ENCODE measurements at regions not wholly inside any gene's neighbourhood (a gene's known extent, or its start where the extent isn't known, plus 50 kb on each side); places are given as distances from the start of the nearest gene placed in this dataset.

DNA sequence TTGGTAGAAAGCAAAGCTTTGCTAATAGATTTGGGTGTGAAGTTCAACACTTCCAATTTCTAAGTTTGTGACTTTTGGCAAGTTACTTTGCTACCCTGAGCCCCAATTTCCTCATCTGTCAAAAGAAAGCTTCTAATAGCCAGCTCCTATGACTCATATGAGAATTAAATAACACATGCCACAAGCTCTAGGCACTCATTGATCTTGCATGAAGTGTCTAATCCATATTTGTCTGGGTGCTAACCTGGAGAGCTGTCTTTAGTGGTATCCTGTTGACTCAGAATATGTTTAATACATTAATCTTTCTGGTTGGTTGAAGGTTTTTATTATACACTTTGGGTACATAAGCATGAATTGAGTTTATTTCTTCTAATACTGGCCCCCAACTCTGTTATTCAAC lies 188.8 kb downstream of the POSTN start:
- no peak for DNase-seq

GRCh38 chr13:37407156-37407555 lies 191.4 kb downstream of the POSTN start:
- no peak for DNase-seq

DNA sequence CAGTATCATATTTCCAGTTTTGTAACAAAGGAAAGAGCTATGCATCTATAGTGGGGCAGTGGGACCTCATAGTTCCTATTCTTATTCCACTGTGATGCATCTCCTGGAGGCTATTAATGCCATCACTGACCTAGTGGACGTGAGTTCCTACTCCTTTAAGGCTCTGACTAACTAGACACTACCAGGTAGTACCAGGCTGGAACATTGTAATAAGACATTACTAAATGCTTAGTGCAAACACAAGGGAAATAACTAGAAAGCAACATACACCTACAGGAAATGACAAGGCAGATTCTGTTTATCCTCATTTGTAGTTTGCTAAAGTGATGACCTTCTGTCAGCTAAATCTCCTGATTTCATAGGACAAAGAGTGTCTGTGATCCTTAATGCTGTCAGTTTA lies 192.5 kb downstream of the POSTN start:
- DNase-seq, result no peak

DNA sequence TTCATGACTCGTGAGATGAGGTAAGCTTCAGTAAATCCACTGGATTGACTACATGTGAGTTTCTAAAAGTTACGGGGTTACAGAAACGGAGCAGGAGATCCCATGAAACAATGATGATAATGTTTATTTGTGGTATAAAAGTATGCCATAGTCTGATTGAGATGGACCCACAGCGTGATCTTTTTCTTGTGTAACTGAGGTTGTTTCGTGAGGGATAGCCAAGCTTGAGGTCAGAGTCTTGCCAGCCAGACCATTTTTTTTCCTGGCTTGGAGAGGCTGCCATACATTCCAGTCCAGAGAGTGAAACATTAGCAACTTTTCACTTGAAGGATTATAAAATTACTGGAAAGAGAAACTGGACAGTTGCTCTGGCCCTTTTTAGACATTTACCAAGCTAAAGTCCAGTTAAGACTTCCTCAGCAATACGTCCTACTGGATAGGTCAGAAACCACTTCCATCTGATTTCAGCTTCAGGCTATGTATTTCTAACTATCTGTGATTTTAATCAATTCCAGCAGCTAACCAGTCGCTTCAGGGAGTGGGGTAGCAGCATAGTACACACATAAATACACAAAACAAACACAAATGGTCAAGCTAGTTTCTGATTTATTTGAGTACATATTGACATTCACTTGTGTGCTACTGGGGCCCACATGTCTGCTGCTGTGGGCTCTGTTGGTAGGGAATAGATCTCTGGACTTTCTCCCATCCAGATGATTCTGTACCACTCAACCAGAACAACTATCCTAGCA lies 194.6 kb downstream of the POSTN start:
- no peak for DNase-seq

DNA sequence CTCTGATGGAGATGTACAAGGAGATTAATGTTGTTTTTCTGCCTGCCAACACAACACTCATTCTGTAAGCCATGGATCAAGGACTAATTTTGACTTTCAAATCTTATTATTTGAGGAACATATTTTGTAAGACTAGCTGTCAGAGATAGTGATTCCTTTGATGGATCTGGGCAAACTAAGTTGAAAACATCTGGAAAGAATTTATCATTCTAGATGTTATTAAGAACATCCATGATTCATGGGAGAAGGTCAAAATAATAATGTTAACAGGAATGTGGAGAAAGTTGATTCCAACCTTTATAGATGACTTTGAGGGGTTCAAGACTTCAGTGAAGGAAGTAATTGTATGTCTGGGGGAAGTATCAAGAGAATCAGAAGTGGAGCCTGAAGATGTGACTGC lies 196.8 kb downstream of the POSTN start:
- DNase-seq, result no peak

GRCh38 chr13:37397535-37397934 lies 201.0 kb downstream of the POSTN start:
- no peak for DNase-seq

GRCh38 chr13:37395544-37395943 lies 203.0 kb downstream of the POSTN start:
- DNase-seq, result no peak

DNA sequence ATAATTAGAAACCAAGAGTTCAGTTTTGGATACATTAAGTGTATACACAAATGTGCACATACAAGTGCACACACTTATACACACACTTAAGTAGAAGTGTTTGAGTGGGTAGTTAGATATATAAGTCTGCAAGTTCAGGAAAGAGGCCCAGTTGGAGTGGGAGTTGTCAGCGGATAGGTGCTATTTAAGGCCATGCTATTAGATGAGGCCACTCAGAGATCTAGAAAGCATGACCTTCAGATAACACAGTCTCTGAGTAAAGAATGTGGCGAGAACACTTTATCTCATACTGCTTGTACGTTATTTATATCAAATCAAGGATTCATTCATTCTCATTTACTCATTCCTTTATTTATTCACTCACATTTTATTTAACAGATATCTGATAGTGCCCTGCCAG lies 206.2 kb downstream of the POSTN start:
- no peak for DNase-seq

DNA sequence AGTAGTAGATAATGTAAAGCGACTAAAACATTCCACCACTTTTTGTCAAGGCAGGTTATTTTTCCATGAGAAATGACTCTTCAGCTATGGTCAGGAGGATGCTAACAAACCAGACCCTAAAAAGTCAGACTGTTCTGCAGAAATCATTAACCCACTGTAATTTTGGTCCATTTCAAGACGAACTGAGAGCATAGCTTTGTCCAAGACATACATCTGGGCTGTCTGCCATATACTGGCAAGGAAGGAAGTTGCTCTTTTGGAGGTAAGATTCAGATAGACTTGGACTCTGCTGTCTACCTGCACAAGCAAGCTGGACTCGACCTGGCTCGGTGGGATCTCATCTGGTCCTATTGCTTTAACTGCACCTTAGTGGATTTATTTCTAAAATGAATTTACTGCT lies 207.8 kb downstream of the POSTN start:
- no peak for DNase-seq

DNA sequence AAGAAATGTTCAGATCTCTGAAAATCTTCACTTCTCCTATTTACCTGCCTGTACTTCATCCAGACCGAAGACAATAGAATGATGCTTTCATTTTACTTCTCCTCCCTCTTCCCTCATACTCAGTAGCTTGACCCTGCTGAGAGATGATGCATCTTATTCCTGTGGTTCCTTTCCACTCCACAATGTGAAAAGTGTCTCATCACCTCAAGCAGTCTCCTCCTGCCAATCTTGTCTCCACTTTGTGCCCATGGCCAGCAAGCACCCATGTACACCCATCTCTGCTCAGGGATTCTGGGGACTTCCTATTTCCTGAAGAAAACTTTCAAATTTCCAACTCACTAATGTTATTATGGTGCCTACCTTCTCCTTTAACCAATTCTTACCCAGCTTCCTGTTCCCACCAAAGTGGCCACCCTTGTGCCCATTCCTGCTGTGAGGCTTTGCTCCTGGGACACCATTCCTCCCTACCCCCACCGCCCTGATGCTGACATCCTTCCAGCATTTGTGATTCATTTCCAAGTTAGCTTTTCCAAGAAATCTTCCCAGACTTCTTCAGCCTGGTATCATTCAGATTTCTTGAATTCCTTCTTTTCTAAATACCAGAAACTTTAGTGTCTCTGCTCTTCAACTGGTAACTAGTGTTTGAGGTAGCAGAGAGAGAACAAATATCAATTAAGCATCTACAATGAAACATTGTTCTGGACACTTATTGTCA lies 212.5 kb downstream of the POSTN start:
- no peak for DNase-seq

DNA sequence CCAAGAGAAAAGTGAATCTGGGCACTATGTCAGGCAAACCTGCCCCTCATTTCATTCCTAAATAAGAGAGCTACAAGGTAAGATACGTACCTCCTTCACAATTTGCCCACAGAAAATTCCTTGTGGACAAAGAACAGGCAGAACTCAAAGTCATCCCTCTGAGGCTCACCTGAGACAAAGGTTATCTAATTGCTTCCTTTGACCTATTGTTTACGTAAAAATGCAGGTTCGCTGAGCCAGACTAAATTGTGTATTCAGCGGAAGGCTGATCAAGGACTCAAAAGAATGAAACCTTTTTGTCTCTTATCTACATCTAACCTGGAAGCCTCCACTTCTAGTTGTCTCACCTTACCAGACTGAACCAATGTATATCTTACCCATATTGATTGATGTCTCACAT lies 213.3 kb downstream of the POSTN start:
- DNase-seq, result no peak

DNA sequence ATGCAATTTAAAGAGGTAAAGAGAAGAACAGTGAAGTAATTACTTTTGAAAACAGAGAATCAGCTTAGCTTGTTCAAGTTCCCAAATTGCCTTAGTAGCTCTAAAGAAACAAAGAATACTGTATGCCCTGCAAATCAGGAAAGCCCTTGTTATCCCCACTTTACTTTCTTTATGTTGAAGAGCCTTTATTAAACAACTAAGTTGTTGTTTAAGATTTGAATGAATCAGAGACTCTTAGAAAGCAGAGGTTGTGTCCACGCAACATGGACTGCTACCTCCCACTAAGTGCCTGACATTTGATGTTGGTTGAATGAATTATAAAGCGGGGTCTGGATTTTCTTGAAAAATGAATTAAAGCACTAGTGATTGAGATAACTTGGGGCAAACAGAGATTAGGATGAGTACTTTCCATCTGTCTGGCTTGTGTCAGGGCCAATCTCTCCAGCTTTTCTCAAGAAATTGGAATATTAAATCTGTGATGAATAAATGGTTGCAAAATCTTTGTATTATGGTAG lies 214.7 kb downstream of the POSTN start:
- no peak for DNase-seq

GRCh38 chr13:37383046-37383445 lies 215.5 kb downstream of the POSTN start:
- DNase-seq, result no peak

DNA sequence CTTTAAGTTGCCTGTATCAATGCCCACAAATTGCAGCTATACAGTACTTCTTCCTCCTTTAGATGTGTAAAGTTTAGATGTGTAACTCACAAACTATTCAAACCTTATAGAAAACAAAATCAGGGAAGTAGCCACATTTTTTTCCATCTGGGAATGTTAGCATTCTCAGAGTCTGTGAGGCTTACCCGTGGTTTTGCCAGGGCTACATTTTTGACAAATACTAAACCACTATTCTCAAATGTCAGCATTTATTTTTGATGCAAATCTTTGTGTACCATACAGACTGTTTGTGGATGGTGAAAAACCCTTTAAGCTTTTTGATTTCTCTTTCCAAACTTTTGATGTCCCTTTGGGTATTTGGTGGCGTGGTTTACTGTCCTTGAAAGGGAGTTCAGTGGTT lies 216.4 kb downstream of the POSTN start:
- DNase-seq, result no peak

DNA sequence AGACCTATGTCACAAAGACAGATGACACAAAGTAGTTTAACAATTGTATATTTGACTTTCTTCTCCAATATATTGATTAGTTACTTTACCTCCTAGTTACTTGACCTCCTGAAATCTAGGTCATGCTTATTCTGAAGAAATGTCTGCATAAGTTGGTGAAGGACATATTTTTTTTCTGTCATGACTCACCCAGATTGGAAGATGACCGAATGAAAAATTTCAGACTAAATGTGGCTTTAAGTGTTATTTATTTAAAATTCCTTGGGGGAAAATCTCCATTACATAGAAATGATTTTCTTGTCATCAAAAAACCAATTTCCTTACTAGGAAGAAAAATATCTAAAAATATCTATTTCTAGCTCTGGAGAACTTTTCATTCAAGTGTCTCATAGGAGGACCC lies 217.1 kb downstream of the POSTN start:
- DNase-seq, result no peak

- no peak for DNase-seq
These were observed 218.7 kb downstream of the POSTN start for GRCh38 chr13:37379841-37380240.

GRCh38 chr13:37375724-37376123 lies 222.8 kb downstream of the POSTN start:
- no peak for DNase-seq

- no peak for DNase-seq
These were observed 223.5 kb downstream of the POSTN start for GRCh38 chr13:37375071-37375470.

DNA sequence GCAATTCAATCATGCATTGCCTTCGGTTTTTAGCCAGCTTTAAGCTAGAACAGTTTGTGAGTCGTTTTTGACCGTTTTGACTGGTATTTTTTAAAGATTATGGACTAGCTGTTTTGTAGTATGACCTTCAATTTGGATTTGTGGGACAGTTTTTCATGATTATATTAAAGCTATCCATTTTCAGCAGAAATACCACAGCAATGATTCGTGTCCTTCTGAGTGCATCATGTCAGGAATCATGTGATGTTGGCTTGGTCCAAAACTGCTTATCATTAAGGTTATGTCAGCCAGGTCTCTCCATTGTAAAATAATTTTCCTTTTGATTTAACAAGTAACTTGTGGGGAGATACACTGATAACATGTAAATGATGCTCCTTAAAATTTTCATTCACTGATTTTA lies 229.0 kb downstream of the POSTN start:
- DNase-seq, result no peak

DNA sequence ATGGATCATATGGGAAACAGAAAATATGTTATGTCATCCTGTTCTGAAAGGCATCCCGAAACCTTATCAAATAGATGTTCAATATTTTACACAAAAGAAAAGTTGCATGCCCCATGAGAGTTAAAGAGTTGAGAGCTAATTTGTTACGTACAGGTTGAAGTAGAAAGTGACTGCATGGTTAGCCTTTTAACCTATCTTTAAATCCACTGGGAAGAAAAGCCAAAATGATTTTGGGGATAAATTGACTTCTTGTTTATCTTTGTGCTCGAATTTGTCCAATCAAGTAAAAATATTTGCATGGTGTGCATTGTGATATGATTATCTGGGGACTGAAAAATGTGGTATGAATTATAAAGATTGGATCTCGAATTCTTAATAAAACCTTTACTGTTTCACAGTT lies 230.1 kb downstream of the POSTN start:
- DNase-seq, result no peak

GRCh38 chr13:37366044-37366770 lies 232.4 kb downstream of the POSTN start:
- no peak for DNase-seq

DNA sequence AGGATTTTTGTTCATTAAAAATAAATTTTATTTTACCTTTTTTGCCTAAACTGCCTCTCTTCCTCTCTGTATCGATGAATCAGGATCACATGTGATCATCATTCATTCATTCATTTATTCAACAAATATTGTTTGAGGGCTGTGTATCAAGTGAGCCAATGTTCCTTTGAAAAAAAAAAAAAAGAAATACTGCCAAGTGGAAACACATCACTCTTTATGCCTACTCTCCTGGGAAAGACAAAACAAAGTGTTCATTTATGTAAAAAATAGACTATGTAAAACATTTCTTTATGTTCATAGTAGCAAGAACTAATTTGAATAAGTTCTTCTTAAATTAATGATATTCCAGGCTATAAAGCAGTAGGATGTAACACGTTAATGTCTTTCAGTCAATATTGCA lies 233.1 kb downstream of the POSTN start:
- no peak for DNase-seq

DNA sequence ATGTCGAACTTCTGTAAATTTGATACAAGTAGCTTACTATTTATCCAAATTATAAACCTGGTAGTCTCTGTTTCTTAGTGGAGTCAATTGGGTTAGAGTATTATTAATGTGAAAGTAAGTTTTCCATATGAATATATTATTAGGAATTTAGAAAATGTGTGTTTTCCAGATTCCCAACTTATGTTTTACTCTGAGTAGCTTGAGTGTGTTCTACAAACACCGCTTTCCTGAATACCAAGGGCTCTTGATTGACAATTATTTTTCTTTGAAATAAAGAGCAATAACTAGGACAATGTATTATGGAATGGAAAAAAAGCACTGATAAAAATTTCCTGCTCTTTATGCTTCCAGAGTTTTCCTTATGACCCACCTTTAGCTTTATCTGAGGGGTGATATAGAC lies 233.6 kb downstream of the POSTN start:
- no peak for DNase-seq

Data from renal pelvis (tissue), 1 donor.